HG02678 (cell line): ENCODE measurements at regions not wholly inside any gene's neighbourhood (a gene's known extent, or its start where the extent isn't known, plus 50 kb on each side); places are given as distances from the start of the nearest gene placed in this dataset.
"Not testable (repeated sequence)": the region's sequence is repeated elsewhere in the genome, so short reads cannot be mapped to it uniquely, and the experiment has no call there.

Experiments
- ATAC-seq: cut with Tn5 transposase; IDR thresholded peaks from one replicate; pipeline ENCODE4 v1.9.1; 2021; ENCODE audit warnings: mild to moderate bottlenecking, moderate library complexity; ENCODE audit not compliant: unreplicated experiment

GRCh38 chr5:71903808-71904207 is 184.7 kb downstream of the CARTPT start:
- ATAC-seq, result no peak

GRCh38 chr5:71904852-71905251 is 185.8 kb downstream of the CARTPT start:
- ATAC-seq, result no peak

DNA sequence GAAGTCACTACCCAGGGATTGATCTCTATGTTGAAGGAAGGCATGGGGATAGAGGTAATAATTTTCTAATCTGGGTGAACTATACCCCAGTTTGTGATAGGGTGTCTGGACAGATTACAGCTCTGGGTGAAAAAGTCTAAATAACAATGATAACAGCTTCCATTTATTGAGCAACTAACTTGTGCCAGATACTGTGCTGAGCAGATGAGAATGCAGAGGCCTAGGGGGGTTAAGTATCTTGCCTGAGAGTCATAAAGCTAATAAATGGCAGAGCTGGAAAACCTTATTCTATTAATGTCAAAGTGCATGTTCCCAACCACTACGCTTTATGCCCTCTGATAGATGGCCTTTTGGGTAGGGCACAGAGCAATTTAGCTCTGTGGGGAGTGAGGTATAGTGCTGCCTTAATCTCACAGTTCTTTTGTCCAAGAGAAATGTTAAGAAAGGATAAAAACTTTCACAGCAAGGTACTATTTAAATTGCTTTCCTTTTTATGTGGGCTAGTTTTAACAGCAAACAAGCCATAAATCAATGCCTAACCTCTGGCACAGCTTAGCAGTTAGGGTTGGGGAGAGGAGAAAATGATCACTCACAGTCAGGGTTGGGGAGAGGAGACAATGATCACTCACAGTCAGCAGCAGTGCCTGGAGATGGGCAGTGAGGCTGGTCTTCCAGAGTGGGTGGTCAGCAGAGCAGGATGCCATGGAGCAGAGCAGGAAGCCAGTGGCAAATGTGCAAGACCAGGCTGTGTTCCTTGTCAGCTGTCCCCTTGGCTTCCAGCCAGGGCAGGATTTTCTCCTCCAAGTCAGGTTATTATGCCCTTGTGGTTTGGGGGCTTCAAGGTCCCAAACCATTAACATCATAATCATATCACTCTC is 187.0 kb downstream of the CARTPT start:
- no peak for ATAC-seq

DNA sequence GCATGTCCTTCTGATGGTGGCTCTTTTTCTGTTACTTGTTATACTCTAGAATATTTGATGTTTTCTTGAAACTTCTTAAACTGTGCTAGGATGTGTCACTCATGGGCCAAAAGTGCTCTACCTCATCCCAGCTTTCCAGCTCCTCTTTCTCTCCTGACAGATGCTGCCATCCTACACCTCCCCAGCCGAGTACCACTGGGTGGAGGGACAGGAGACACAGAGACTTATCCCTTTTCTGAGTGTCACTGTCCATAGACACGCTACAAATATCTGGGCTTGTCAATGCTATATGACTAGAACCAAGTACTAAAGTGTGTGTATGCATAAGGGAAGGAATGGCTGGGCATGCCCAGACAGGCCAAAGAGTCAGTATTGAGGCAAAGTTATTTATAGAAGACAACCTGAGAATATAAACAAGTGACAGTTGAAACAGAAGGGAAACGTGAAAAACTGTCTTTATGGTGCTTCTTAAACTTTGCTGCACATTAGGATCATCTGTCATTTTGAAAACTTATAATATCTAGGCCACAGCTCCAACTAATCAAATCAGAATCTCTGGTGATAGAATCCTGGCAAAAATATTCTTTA is 188.0 kb downstream of the CARTPT start:
- no peak for ATAC-seq

DNA sequence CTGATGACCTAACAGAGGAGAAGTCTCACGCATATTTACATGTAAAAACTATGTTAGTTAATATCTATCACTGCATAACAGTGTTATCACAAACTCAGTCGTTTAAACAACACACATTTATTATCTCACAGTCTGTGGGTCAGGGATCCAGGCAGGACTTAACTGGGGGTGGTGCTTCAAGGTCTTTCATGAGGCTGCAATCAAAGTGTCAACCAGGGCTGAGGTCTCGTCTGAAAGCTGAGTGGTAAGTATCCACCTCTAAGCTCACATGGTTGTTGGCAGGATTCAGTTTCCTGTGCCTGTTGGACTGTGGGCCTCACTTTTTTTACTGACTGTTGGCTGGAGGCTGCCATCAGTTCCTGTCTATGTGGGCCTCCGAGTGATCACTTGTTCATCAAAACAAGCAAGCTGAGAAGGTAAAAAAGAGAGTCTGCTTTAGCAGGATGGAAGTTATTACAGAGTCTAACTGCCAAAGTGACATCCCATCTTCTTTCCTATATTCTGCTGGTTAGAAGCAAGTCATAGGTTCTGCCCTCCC is 188.6 kb downstream of the CARTPT start:
- no peak for ATAC-seq

DNA sequence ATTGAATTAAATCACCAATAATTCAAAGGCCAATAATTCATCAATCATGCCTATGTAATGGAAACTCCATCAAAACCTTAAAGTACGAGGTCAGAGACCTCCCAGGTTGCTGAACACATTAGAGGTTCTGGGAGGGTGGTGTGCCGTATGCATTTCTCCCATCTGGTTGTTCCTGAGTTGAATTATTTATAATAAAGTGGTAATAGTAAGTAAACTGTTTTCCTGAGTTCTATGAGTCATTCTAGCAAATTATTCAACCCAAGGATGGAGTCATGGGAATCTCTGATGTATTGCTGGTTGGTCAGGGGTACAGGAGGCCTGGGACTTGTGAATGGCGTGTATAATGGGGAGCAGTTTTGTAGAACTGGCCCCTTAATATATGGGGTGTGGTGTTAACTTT is 191.7 kb downstream of the CARTPT start:
- ATAC-seq, result no peak

DNA sequence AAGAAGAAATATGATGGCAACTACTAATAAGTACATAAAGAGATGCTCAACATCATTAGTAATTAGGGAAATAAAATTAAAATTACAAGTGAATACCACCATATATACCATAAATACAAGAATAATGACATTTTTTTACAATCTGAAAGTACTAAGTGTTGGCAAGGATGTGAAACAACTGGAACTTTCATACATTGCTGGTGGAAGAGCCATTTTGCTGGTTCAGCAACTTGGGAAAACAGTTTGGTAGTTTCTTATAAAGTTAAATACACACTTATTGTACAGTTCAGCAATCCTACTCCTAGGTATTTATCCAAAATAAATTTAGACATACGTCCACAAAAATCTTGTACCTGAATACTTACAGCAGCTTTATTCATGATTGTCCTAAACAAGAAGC is 192.9 kb downstream of the CARTPT start:
- no peak for ATAC-seq

DNA sequence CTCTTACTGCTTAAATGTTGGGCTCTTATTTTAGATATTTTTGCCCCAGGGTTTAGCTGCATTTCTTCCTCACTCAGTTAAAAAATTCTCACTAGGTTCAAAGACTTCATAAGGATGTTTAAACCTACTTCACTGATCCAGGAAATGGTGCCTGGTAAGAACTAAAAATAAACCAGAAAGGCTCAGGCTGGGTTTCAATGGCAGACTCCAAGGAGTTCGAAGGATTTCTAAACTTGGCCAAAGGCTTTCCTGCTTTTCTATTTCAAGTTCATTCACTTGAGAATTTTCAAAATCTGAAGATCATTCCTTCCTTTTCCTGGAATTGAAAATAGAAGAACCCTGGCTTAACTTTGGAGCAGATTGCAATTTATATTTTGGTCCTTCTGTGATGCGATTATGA is 193.0 kb upstream of the MAP1B start:
- ATAC-seq, result no peak

DNA sequence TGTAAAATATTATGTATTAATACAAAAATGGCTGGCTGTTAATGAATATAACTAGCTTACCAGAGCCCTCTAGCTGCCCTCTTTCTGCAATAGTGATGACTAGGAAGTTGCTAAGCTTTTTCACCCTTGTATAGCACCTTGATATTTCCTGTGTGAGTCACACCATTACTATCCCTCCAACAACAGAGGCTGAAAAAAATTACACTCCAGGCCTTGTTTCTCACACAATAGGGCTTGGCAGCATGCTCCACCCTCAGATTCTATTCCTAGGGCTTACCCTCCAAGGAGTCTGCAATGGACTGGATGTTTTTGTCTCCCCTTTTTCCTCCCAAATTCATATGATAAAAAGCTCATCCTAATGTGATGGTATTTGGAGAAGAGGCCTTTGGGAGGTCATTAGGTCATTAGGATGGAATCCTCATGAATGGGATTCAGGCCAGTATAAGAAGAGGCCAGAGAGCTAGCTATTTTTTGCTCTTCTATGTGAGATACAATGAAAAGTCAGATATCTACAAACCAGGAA is 184.6 kb upstream of the MAP1B start:
- no peak for ATAC-seq

GRCh38 chr5:71923755-71924154 is 183.5 kb upstream of the MAP1B start:
- no peak for ATAC-seq

DNA sequence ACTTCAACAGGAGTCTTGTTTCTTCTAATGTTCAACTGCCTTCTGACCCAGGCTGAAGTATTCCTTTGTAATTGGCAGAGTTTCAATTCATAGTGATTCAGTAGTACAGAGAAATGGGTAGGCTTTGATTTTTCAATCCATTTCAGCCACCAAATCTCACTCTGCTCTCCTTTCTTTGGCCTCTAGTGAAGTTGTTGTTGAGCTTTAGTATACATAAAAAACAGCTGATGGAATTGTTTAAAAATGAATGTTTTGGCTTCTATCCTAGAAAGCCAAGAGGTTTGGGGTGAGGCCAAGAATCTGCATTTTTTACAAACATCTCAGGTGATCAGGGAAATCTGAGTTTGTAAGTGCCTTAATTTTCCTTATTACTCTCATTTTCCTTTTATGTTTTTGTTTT is 182.9 kb upstream of the MAP1B start:
- no peak for ATAC-seq

DNA sequence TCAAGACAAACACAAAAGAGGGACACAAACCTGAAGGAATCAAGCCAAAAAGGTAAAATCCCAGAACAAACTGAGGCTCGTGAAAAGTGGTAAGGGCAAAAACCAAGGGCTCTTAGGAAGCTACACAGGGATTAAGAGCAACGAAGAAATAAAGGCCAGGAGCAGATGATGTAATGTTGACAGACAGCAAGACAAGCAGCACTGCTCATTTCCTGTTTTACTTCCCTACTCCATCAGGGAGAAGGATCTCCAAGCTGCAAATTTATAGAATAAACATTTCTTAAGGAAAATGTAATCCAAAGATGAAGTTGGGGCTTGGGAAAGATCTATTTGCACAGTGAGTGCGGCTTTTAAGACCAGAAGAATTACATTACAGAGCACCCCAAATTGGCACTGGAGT is 182.3 kb upstream of the MAP1B start:
- ATAC-seq, result no peak

DNA sequence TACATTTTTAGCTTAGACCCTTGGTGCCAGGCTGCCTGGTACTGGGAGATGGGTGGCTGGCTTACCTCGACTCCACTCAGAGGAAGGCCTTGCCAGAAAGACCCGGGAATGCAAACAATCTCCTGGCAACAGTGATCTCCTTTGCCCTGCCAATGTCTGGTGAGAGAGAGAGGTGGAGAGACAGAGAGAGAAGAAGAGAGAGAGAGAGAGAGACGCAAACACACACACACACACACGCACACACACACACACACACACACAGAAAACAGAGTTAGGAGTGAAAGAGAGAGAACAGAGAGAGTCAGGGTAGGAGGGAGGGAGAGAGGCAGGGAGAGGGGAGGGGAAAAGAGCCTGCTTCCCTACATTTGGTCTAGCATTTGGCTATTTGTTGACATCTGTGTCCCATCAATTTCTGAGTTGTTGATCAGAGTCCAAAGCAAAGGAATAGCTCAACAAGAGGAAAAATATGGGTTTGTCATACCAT is 181.6 kb upstream of the MAP1B start:
- ATAC-seq, result no peak

DNA sequence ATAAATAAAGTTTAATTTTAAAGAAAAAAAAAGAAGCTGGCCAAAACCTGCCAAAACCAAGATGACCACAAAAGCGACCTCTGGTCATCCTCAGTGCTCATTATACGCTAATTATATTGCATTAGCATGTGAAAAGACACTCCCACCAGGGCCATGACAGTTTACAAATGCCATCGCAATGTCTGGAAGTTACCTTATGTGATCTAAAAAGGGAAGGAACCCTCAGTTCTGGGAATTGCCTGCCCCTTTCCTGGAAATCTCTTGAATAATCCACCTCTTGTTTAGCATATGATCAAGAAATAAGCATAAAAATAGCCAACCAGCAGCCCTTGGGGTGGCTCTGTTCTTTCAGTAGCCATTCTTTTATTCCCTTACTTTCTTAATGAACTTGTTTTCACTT is 178.3 kb upstream of the MAP1B start:
- ATAC-seq, result no peak

DNA sequence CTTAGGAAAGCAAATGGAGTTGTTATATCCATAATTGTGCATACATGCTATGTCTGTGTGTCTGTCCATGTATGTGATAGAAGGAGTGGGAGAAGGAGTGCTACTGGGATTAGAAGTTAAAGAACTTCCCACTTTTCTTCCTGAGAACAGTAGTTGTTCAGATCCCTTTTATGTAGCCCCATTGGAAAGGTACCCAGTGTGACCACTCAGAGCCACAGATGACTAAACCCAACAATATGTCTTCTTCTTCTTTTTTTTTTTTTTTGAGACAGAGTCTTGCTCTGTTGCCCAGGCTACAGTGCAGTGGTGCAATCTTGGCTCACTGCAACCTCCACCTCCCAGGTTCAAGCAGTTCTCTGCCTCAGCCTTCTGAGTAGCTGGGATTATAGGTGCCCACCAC is 176.7 kb upstream of the MAP1B start:
- ATAC-seq, result not testable (repeated sequence)

GRCh38 chr5:71932131-71932654 is 175.1 kb upstream of the MAP1B start:
- no peak for ATAC-seq

DNA sequence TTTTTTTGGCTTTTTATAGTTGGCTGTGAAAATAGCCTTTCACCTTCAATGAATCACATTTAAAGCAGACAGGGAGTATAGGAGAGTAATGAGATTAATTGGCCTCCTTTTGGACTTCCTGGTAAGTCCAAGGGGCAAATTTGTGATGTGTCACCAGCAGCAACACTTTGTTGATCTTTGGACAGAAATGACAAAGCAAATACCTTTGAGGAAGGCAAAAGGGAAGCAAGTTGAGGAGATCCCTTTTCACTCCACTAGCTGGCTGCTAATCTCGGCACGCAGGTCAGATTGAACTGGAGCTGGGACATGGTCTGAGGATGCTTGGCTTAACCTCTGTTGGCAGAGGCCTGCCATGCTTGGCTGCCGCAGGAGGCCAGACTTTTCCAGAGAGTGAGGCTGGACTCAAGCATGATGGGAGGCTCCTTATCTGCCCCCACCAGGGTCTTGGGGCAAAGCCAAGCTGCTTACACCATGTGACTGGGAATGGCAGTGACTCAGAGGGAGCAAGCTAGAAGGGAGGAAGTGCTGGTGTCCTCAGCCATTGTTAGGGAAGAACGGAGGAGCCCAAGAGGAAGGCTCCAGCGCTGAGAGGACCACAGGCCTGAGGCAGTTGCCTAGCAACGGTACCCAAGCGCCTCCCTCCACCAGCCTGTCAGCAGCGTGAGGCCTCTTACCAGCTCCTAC is 174.5 kb upstream of the MAP1B start:
- ATAC-seq, result no peak

GRCh38 chr5:71934322-71934721 is 173.0 kb upstream of the MAP1B start:
- ATAC-seq, result no peak

- ATAC-seq, result no peak
Measured at GRCh38 chr5:71937921-71938698, 169.2 kb upstream of the MAP1B start.

- no peak for ATAC-seq
Measured at GRCh38 chr5:71938895-71939294, 168.4 kb upstream of the MAP1B start.
